ENCODE measurements at regions not wholly inside any gene's neighbourhood (a gene's known extent, or its start where the extent isn't known, plus 50 kb on each side); places are given as distances from the start of the nearest gene placed in this dataset.

DNA sequence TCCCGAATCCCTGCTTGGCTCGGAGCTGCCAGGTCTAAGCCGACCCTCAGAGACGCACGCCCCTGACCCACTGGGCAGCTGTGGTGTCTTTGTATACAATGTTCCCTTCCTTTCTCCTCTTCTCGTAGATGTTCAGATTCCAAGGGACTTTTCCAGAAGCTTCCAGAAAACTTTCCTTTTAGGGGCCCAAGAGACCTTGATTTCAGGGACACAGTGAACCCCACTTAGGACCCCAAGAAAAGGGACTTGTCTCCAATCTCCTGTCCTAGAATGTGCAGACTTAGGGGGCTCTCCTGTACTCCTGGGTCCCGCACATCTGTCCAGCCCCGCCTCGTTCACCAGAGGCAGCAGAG lies 103.5 kb downstream of the EDN3 start:
- DNase-seq: no peak

DNA sequence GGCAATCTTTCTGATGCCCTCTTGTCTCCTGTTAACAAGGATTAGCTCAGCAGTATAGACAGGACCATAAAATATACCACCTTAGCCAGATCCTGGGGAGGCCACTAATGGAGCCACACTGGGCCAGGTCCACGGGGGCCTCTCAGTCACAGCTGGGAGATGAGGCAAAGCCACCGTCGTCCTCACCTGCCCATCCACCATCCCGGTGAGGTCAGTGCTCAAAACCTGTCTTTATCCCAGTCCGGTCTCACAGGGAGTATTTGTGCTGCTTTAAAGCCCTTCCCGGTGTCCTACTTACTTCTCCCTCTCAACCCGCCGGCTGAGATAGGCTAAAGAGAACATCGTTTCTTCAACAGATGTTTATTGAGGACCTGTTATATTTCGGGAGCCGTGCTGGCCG lies 104.3 kb downstream of the EDN3 start:
- no peak for DNase-seq

DNA sequence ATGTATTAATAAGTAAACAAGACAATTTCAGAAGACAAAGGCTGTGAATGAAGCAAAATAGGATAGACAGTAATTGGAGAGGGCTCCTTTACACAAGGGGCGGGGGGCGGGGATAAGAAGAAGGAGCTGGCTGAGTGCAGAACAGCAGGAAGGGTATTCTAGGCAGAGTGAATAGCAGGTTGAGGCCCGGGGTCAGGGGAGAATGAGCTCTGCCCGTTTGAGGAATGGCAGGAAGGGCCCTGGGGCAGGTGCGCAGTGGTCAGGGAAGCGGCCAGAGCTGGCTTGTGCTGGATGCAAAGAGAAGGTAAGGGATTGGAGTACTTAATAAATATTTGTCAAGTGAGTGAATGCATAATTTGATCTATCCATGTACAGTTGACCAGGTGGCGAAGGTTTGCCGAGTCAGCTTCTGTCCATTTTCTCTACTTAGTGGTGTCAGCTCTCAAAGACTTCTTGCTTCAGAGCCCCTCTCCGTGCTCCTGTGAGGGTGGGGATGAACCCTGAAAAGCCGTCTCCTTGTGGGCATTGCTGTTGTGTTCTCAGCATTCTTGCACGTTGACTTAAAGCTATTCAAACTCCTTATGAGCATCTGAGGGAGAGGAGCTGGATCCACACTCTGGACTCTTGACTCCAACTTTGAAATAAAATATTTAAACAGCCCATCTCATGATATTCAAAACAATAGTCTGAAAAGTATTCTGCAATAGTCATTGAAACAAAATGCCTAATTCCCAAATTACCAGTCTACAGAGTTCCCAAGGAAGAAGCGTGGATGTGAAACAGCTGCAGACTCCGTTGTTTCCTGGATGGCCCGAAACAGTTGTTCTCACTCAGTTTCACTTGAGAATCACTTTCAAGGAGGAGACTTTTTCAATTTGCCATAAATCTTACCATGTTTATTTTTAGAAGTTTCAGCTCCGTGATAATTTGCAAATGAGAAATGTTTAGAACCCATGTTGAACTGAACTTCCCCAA lies 105.1 kb downstream of the EDN3 start:
- DNase-seq: no peak

DNA sequence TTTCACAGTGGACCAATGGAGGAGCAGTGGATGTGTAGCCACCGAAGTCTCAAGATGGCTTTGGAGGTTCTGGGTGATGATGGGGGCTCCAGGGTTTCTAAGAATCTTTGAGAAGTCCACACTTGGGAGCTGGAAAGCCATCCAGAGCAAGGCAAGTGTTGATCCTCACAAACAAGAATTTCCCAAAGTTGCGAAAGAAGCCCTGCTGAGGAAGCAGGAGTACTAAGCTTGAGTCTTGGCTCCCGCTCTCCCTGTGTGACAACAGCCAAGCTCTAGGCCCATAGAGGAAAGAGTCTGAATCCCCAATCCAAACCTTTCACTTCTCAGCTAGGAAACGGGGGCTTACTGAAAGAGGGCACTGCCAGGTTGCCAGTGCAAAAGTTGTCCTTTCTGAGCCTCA lies 106.0 kb downstream of the EDN3 start:
- no peak for DNase-seq

DNA sequence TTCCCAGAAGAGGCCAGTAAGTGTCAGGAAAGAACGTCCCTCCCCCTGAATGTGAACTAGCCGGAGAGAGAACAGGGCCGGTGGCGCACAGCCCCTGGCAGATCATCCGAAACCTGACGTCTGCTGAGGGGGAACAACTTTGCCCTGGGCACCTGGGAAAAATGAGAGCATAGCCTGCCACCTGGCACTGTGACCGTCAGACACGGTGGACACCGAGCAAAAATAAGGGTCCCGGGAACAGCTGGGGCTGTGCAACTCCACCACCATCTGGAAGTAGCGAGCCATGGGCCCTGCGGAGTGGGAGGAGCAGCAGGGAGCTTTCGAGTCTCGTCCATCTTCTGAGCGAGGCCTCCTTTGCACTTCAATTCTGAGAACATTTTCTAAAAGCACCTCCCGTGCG lies 110.8 kb downstream of the EDN3 start:
- DNase-seq: no peak

DNA sequence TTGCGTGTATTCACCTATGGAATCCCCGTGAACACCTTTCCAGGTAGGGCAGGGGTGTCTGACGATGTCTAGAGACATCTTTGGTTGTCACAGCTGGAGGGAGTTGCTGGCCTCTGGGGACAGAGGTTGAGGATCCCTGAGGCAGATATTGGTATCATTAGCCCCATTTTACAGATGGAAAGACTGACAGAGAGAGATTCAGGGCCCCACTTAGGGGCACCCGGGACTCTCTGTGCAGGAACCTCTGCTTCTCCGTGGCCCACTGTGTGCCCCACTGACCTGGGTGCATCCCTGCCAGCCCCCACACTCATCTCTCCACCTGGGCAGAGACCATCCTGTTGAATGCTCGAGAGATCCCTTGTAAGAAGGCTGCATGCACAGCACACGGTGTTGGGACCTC lies 111.2 kb downstream of the EDN3 start:
- no peak for DNase-seq

DNA sequence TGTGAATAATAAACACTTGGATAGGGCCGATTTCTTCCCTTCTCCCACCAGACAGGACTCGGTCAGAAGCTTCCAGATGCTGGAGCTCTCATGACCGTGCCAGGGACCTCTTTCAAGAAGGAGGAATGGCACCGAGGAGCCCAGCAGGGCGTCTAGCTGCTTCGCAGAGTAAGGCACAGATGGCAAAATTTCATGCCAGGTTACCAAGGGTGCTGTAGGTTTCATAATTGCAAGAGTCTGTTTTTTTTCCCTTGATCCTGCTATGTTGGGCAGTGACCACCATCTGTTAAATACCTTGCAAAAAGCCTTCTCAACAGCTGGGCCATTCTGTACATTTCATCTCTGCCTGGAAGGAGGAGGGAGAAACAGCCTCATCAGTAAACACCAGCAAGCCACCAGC lies 111.8 kb downstream of the EDN3 start:
- DNase-seq: no peak

DNA sequence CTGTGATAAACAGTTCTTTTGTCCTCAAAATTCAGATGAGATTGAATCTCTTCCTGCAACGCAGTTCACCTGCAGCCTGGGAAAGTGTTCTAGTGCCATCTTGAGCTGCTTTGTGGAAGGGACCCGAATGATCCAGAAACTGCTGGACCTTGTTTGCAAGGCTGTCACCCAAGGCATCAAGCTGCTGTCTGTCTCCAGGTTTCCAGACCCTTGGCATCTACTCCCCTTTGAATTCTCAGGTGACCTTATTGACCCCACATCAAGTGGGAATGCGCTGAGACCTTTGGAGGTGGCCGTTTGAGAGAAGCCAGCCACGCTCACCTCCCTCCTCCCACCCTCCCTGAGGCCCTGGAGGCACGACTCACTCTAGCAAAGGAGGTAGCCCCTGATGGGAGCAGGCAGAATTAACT lies 112.5 kb downstream of the EDN3 start:
- no peak for DNase-seq

DNA sequence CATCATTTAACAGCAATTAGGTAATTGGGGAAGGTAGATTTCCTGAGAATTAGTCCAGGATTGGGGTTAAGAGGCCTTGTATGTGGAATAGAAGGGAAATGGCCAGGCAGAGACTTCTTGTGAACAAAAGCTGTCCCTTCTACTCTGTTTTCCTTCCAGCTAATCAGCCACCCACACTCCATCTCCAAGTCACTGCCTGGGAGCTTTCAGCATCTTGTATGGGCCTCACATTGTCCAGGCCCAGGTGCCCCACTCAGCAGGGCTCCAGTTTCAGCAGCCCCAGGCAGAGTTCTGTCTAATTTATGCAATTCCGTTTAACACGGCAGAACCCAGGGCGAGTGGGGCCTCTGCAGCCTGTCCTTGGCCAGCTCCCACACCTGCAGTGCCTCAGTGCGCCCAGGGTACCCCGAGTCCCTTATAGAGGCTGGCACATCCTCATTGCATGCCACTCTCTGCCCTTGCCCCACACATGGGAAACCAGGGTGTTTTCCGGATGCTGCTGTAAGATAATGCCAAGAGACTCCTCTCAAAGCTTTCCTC lies 113.0 kb downstream of the EDN3 start:
- DNase-seq: no peak

DNA sequence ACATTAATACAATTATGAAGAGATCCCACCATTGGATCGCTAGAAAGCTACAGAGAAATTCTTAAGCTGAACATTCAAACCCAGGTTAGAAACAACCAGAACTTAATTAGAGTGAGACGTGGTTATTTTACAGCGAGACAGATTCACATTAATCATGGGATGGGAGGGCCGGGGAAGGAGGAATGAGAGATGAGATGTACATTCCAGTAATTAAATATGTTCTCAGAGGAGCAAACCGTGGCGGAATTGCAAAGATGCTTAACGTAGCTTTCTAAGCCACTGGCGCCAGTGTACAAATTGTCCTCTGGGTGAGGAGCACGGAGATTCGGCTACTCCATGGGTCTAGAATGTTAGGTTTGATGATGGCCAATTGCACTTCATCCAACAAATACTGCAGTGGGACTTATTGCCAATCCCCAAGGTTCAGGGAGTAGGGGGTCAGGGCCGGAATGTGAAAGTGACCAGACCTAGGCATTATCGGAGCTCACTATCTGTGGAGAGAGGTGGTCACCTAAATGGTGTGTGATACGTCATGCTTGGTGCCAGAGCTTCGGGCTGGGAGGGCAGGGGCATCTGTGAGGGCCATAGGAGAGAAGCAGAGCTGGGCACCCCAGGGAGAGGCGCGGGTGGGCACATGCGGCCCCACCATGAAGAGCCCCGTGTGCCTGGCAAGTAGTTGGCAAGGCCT lies 114.7 kb downstream of the EDN3 start:
- no peak for DNase-seq

DNA sequence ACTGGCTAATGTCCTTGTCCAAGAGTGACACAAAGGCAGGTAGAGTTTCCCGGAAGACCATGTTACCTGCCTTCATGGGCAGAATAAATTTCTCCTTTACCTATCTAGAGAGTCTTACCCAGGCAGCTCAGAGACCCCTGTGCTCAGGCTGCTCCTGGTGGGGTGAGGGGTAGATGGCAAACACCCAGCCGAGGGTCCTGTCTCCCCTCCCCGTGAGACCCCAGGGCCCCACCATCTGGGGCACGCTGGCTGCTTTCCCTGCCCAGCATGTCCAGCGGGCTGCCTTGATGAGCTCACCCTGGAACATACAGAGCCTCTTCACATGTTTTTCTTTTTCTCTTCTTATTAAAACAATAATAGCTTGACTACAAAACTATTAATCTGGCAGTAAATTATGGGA lies 116.5 kb downstream of the EDN3 start:
- DNase-seq: no peak

DNA sequence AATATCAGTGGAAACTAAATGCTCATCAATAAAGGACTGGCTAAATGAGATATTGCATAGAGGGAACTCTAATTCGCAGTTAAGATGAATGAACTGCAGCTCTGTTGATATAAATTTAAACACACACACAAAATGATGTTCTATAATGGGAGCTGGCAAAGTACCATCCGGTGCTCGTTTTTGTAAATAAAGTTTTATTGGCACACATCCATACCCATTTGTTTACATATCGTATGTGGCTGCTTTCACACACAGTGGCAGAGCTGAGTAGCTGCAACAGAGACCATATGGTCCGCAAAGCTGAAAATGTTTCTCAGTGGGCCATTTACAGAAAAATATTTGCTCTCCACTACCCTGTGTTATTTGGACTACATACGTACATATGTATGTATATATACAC lies 120.7 kb downstream of the EDN3 start:
- no peak for DNase-seq

DNA sequence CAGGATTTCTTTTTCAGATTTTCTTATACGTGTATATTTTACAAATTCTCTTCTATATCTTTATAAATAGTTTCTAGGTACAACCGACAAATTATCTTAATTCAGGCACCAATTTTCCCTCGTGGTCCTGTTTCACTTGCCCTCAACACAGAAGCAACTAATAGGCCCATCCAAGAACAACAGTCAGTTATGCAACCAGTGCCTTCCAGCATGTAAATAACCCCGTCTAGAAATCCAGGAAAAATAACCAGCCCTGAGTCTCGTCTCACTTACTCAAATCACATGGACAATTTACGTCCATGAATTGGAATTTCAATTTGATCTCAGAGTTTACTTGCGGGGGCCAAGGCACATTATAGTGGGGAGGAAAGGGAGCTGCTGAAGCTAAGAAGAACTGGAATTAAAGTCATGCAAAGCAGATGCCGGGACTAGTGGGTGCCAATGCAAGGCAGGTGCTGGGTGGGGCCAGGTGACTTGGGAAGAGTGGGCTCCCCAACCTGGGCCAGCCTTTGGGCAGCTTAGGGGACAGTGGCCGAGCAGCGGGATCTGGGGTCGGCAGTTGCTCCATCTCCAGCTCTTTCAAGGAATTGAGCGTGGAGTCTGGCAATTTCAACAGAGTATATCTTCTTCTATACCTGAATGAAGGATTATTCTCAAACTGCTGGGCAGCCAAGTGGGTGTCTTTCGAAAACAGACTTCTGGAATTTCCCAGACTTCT lies 121.7 kb downstream of the EDN3 start:
- DNase-seq: no peak

DNA sequence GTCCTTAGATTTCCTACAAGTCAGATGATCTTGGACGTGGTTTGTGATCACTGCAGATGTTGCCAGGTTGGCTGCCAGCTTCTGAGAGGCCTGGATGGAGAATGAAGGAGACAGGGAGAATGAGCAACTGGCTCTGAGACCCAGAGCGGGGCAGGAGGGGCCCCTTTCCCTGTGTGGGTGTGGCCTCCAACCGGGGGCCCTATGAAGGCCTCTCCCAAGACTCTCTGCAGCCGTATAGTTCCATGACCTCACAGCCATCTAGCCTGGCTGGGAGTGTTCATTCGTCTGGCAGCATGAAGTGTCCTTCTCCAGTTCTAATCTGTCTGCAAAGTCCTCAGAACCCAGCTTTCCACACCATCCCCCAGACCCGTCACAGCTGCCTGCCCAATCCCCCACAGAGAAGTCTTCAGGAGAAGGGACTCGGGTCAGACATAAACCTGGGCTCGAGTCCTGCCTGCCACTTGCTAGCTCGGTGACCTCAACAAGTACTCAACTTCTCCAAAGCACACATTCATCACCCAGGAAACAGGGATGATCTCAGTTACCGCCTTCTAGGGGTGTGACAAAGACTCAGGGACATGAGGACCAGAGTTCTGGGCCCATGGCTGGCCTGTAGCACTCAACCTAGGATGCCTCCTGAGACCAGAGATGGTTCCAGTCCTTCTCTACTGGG lies 122.6 kb downstream of the EDN3 start:
- no peak for DNase-seq

DNA sequence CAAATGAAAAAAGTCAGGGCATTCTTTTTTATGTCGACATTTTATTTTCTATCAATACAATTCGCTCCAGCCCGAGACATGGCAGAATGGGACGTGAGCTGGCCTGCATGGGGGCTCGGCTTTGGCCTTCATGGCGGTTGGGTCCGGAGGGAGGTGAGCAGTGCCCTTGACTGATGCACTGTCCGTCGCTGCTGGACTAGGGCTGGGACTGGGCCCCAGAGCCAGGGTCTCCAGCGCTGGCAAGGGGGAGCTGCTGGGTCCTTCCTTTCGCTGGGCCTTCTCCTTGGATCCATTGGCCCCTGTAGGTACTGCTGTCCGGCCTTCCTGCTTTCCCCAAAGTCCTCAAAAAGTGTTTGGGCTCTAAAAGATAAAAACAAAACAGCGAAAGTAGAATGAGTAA lies 124.6 kb downstream of the EDN3 start:
- no peak for DNase-seq

DNA sequence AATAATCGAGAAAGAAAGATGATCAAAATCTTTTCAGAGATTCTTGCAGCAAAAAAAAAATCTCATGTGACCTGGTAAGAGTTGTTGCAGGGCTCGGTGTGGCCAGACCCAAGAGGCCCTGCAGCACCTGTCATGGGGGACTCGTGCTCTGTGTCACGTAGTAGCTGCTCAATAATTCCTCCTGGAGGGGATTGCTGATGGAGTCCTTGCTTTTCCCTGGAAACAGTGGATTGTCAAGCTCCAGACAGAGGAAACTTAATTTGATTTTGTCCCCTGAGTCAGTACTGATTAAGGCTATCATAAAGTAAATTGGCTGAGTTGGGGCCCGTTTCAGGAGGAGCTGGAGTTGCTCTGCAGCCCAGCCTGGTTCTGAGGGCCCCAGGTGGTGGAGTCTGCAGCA lies 125.2 kb downstream of the EDN3 start:
- DNase-seq: no peak

DNA sequence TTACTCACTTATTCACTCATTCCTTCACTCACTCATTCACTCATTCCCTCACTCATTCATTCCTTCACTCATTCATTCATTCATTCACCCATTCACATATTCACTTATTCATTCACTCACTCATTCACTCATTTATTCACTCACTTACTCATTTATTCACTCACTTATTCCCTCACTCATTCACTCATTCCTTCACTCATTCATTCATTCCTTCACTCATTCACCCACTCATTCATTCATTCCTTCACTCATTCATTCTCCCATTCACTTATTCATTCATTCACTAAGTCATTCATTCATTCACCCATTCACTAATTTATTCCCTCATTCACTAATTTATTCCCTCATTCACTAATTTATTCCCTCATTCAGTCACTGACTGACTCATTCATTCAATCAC lies 127.6 kb downstream of the EDN3 start:
- no peak for DNase-seq

DNA sequence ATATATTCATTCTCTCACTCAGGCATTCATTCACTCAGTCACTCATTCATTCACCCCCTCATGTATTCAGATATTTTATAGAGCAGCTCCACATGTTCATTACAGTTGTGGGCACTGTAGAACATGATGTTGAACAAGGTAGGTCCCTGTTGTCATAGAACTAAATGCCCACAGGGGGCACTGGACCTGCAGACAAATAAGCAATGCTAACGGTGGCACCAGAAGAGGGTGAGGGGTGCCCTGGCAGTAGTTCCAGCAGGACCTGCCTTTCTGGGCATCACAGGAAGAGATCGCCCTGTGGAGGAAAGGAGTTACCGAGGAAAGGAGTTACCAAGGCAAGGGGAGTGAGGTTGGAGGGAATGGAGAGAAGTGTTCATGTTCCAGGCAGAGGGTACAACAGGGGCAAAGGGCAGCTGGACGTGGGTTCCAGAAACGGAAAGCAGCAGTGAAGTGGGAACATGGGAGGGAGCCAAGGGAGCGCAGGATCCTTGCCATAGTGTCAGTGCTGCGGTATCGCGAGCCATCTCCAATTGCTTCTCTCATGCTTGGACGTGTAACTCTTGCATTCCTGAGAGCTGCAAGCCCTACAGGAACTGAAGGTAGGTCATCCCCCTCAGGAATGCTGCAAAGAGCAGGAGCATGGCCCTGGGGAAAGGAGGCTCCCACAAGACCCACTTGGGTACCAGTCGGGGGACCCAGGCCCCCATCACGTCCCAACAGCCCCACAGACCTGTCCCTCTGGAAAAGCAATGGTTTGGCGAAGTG lies 128.2 kb downstream of the EDN3 start:
- DNase-seq: no peak

DNA sequence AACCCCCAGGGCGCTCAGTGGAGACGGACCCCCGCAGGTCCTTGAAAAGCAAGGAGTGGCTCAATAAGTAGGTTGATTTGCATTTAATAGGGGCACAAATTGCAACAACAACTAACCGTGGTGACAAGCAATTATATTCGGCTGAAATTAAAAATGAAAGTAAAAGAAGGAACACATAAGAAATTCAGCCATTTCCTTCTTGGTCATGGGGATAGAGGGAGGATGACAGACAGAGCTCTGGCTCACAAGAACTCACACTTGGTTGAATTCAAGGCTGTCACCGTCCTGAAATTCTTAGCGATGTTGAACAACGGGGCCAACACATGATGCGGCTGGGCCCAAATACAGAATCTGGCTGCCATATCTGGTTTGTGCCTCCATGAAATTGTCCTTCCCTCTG lies 129.0 kb downstream of the EDN3 start:
- no peak for DNase-seq

DNA sequence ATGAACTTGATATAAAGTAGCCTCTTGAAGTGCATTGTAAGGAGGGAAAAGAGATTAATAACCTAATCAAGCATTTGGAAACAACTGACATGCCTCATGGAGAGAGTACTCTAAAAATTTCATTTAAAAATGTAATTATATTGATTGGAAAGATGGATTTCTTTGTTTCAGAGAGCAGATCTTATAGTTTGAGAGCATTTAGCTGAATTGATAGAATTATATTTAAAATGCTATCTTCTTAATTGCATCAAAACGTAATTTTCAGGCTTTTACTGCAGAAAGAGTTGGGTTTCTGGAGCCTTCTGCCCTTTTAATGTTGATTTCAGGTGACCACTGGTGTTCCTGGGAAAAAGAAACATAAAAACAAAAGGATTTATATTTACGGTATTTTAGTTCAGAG lies 130.6 kb downstream of the EDN3 start:
- DNase-seq: no peak

DNA sequence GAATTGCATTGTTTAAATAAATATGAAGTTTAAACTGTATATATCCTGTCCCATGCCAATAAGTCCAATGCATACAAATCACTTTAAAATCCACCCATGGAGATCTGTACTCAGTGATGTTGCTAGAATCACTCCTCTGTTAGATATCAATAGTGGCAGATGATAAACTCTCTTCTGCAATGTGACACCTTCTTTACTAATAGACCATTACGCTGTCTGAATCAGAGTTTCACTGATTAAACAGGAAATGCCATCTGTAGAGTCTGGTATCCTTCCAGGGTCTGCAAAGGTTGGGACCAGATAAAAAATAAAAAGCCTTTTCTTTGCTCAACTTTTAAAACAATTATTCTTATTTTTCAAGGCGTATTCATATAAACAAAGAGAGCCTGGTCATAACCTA lies 134.5 kb downstream of the EDN3 start:
- DNase-seq: no peak

DNA sequence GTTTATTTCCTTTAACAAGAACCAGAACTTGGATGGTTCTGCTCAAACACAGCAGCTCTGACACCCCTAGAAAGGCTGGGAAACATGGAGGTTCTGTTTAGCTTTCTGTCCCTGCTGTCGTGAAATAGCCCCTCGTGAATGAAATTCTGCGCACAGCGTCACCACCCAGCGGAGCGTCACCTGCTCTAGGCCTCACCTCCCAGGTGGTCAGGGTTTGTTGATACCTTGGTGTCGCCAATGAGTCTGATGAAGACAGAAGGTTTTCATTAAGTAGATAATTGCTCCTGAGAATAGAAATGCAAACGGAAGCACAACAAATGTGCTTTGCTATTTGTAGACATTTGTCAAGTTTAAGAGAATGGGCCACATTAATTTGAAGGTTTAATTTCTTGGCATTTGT lies 135.1 kb downstream of the EDN3 start:
- DNase-seq: no peak
